Loucy (cell line): ENCODE measurements at regions not wholly inside any gene's neighbourhood (a gene's known extent, or its start where the extent isn't known, plus 50 kb on each side); places are given as distances from the start of the nearest gene placed in this dataset.

Experiments
- CTCF ChIP-seq: fragments of 200-600 bp; sonication (generic); conservative IDR thresholded peaks from 2 replicates; pipeline ENCODE4 v1.5.1; 2014; ENCODE audit warnings: mild to moderate bottlenecking, antibody characterized with exemption, low read length
- EZH2phosphoT487 ChIP-seq: fragments of 200-600 bp; IDR thresholded peaks from 2 replicates; pipeline ENCODE4 v1.6.1; 2018; ENCODE audit warnings: antibody characterized with exemption, mild to moderate bottlenecking, moderate library complexity, borderline replicate concordance

- no peak for TF ChIP-seq CTCF
- TF ChIP-seq EZH2phosphoT487 = no peak
These were observed 1674.7 kb upstream of the SEL1L start for GRCh38 chr14:83208341-83208740.
